ENCODE measurements at regions not wholly inside any gene's neighbourhood (a gene's known extent, or its start where the extent isn't known, plus 50 kb on each side); places are given as distances from the start of the nearest gene placed in this dataset.
"Not testable (repeated sequence)": the region's sequence is repeated elsewhere in the genome, so short reads cannot be mapped to it uniquely, and the experiment has no call there.

GRCh38 chr3:177793451-177793850, 596.2 kb upstream of the TBL1XR1 start:
- Histone ChIP-seq H3K27ac (no peak overlapping the region), H3K4me1 (no peaks in the 10 kb centered on the region), H3K9me3 (no peaks in the 10 kb centered on the region), H3K36me3 (no peaks in the 10 kb centered on the region), H3K27me3 (replicated peaks in 1 of 7) (no peaks in the 10 kb centered on the region), H3K4me3 (no peak overlapping the region)
- TF ChIP-seq CTCF (IDR thresholded peaks at IDR 0.05 in 8 of 11, conservative IDR thresholded peaks at IDR 0.05 in 3 of 11) (no peak), POLR2A (IDR thresholded peaks at IDR 0.05) (no peak), POLR2AphosphoS5 (IDR thresholded peaks at IDR 0.05) (no peak)
- intact Hi-C loops (cut with DNase I; ENCODE audit: low total_unique reads) = no loop called here
- no peak for DNase-seq
- 84 to 93% (median 89%) methylated on average over 3 of the region's 3 CpGs for WGBS, 5 donors

GRCh38 chr3:177795216-177795615, 597.9 kb upstream of the TBL1XR1 start:
- no peak for DNase-seq
- Histone ChIP-seq H3K36me3 (no peaks in the 10 kb centered on the region), H3K27ac (no peak overlapping the region), H3K4me1 (no peaks in the 10 kb centered on the region), H3K27me3 (replicated peaks in 1 of 7) (no peaks in the 10 kb centered on the region), H3K4me3 (no peak overlapping the region), H3K9me3 (no peaks in the 10 kb centered on the region)
- 55 to 63% (median 59%) methylated on average over 1 of the region's 1 CpG for WGBS, 5 donors
- TF ChIP-seq CTCF (IDR thresholded peaks at IDR 0.05 in 8 of 11, conservative IDR thresholded peaks at IDR 0.05 in 3 of 11) (no peak), POLR2AphosphoS5 (IDR thresholded peaks at IDR 0.05) (no peak), POLR2A (IDR thresholded peaks at IDR 0.05) (no peak)
- intact Hi-C loops (cut with DNase I; ENCODE audit: low total_unique reads) = no loop called here

- TF ChIP-seq CTCF (IDR thresholded peaks at IDR 0.05 in 8 of 11, conservative IDR thresholded peaks at IDR 0.05 in 3 of 11) (no peak), POLR2AphosphoS5 (IDR thresholded peaks at IDR 0.05) (no peak), POLR2A (IDR thresholded peaks at IDR 0.05) (no peak)
- H3K27ac ChIP-seq = no peak overlapping the region
- intact Hi-C loops (cut with DNase I; ENCODE audit: low total_unique reads) = no loop called here
- DNase-seq = no peak
- no peaks in the 10 kb centered on the region for H3K9me3 ChIP-seq
- H3K4me3 ChIP-seq = no peak overlapping the region
- H3K36me3 ChIP-seq = no peaks in the 10 kb centered on the region
- H3K4me1 ChIP-seq = no peaks in the 10 kb centered on the region
- no peaks in the 10 kb centered on the region for H3K27me3 ChIP-seq (replicated peaks in 1 of 7)
These were observed 598.6 kb upstream of the TBL1XR1 start for GRCh38 chr3:177795859-177796258.

- H3K36me3 ChIP-seq; H3K9me3 ChIP-seq; H3K4me1 ChIP-seq; intact Hi-C loops (cut with DNase I; ENCODE audit: low total_unique reads); DNase-seq; H3K4me3 ChIP-seq; H3K27ac ChIP-seq; H3K27me3 ChIP-seq (replicated peaks in 1 of 7): not testable (repeated sequence)
- WGBS, 5 donors = 80 to 94% (median 87%) methylated on average over 3 of the region's 3 CpGs
These were observed 602.9 kb upstream of the TBL1XR1 start for GRCh38 chr3:177800147-177800546.

GRCh38 chr3:177800561-177800960, 603.3 kb upstream of the TBL1XR1 start:
- intact Hi-C loops (cut with DNase I; ENCODE audit: low total_unique reads) = no loop called here
- no peaks in the 10 kb centered on the region for H3K9me3 ChIP-seq
- no peak overlapping the region for H3K4me3 ChIP-seq
- H3K36me3 ChIP-seq = no peaks in the 10 kb centered on the region
- WGBS, 5 donors = 69 to 94% (median 78%) methylated on average over 3 of the region's 3 CpGs
- H3K27me3 ChIP-seq (replicated peaks in 1 of 7) = no peaks in the 10 kb centered on the region
- no peak overlapping the region for H3K27ac ChIP-seq
- DNase-seq = no peak
- TF ChIP-seq POLR2AphosphoS5 (IDR thresholded peaks at IDR 0.05) (no peak), POLR2A (IDR thresholded peaks at IDR 0.05) (no peak), CTCF (IDR thresholded peaks at IDR 0.05 in 8 of 11, conservative IDR thresholded peaks at IDR 0.05 in 3 of 11) (no peak)
- H3K4me1 ChIP-seq = no peaks in the 10 kb centered on the region

All from spleen (tissue), 11 donors.